ENCODE measurements at regions not wholly inside any gene's neighbourhood (a gene's known extent, or its start where the extent isn't known, plus 50 kb on each side); places are given as distances from the start of the nearest gene placed in this dataset.

DNA sequence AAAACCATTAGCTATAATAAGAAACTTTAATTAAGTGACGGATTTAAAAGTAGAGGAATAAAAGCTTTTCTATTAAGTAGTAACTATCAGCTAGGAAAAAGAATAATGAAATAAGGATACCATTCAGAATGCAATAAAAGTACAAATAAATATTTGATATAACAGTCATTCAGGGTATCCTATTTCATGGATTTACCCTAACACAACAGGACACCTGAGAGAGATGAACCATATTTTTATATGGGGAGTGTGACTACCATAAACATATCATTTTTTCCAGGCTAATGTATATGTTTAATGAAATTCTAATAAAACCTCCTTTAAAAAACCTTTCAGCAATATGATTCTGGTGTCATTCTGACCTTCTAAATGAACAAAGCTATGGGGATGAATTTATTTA, 393.8 kb downstream of the SNAPC1 start:
- H3K36me3 ChIP-seq (ENCODE audit: control insufficient read depth in 4 of 4, insufficient read depth in 3 of 4, low read depth in 1 of 4, low read length in 3 of 4): no peaks in the 10 kb centered on the region
- 68% methylated on average over 1 of the region's 1 CpG for WGBS
- peaks cover 0 to 10% (median 3%) of the 10 kb centered on the region in 4 donors for H3K27me3 ChIP-seq (ENCODE audit: control insufficient read depth in 4 of 4, insufficient read depth in 4 of 4, low read length in 3 of 4)
- no peak for DNase-seq (ENCODE audit: low spot score)
- H3K4me3 ChIP-seq (ENCODE audit: low read depth in 1 of 3, low read length in 3 of 3): no peak overlapping the region
- H3K4me1 ChIP-seq (ENCODE audit: control insufficient read depth in 4 of 4, insufficient read depth in 4 of 4, low read length in 3 of 4): no peaks in the 10 kb centered on the region
- no peaks in the 10 kb centered on the region for H3K9me3 ChIP-seq (ENCODE audit: control insufficient read depth in 4 of 4, low read length in 3 of 4)
- H3K9ac ChIP-seq (ENCODE audit: low read depth in 1 of 2, low read length in 2 of 2): no peak overlapping the region
- H3K27ac ChIP-seq (ENCODE audit: low read depth in 1 of 2, low read length in 2 of 2): no peak overlapping the region
- TF ChIP-seq GABPA (IDR thresholded peaks at IDR 0.05 in 1 of 2, conservative IDR thresholded peaks at IDR 0.05 in 1 of 2) (no peak), JUND (IDR thresholded peaks at IDR 0.05) (no peak), FOXA2 (IDR thresholded peaks at IDR 0.05) (no peak)
- TF ChIP-seq, protein P1, sequence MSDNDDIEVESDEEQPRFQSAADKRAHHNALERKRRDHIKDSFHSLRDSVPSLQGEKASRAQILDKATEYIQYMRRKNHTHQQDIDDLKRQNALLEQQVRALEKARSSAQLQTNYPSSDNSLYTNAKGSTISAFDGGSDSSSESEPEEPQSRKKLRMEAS (IDR thresholded peaks at IDR 0.05): no peak

- Histone ChIP-seq H3K9me3 (ENCODE audit: control insufficient read depth in 4 of 4, low read length in 3 of 4) (no peaks in the 10 kb centered on the region), H3K36me3 (ENCODE audit: control insufficient read depth in 4 of 4, insufficient read depth in 3 of 4, low read depth in 1 of 4, low read length in 3 of 4) (no peaks in the 10 kb centered on the region), H3K4me1 (ENCODE audit: control insufficient read depth in 4 of 4, insufficient read depth in 4 of 4, low read length in 3 of 4) (no peaks in the 10 kb centered on the region), H3K27ac (ENCODE audit: low read depth in 1 of 2, low read length in 2 of 2) (no peak overlapping the region), H3K9ac (ENCODE audit: low read depth in 1 of 2, low read length in 2 of 2) (no peak overlapping the region), H3K27me3 (ENCODE audit: control insufficient read depth in 4 of 4, insufficient read depth in 4 of 4, low read length in 3 of 4) (peaks cover 0 to 16% (median 3%) of the 10 kb centered on the region in 4 donors), H3K4me3 (ENCODE audit: low read depth in 1 of 3, low read length in 3 of 3) (no peak overlapping the region)
- 7% methylated on average over 2 of the region's 2 CpGs for WGBS
- TF ChIP-seq RXRA (IDR thresholded peaks at IDR 0.05): no peak
- TF ChIP-seq REST (IDR thresholded peaks at IDR 0.05): no peak
- no peak for TF ChIP-seq HNF4G (IDR thresholded peaks at IDR 0.05)
- no peak for TF ChIP-seq HNF4A (conservative IDR thresholded peaks at IDR 0.05)
- TF ChIP-seq, protein P2, sequence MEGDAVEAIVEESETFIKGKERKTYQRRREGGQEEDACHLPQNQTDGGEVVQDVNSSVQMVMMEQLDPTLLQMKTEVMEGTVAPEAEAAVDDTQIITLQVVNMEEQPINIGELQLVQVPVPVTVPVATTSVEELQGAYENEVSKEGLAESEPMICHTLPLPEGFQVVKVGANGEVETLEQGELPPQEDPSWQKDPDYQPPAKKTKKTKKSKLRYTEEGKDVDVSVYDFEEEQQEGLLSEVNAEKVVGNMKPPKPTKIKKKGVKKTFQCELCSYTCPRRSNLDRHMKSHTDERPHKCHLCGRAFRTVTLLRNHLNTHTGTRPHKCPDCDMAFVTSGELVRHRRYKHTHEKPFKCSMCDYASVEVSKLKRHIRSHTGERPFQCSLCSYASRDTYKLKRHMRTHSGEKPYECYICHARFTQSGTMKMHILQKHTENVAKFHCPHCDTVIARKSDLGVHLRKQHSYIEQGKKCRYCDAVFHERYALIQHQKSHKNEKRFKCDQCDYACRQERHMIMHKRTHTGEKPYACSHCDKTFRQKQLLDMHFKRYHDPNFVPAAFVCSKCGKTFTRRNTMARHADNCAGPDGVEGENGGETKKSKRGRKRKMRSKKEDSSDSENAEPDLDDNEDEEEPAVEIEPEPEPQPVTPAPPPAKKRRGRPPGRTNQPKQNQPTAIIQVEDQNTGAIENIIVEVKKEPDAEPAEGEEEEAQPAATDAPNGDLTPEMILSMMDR (IDR thresholded peaks at IDR 0.05; ENCODE audit: low read depth, low read length, missing input control): no peak
- TF ChIP-seq, protein P1 (IDR thresholded peaks at IDR 0.05): no peak
- no peak for TF ChIP-seq FOXA1 (IDR thresholded peaks at IDR 0.05)
- no peak for TF ChIP-seq JUND (IDR thresholded peaks at IDR 0.05)
- TF ChIP-seq, protein P3, sequence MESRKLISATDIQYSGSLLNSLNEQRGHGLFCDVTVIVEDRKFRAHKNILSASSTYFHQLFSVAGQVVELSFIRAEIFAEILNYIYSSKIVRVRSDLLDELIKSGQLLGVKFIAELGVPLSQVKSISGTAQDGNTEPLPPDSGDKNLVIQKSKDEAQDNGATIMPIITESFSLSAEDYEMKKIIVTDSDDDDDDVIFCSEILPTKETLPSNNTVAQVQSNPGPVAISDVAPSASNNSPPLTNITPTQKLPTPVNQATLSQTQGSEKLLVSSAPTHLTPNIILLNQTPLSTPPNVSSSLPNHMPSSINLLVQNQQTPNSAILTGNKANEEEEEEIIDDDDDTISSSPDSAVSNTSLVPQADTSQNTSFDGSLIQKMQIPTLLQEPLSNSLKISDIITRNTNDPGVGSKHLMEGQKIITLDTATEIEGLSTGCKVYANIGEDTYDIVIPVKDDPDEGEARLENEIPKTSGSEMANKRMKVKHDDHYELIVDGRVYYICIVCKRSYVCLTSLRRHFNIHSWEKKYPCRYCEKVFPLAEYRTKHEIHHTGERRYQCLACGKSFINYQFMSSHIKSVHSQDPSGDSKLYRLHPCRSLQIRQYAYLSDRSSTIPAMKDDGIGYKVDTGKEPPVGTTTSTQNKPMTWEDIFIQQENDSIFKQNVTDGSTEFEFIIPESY (IDR thresholded peaks at IDR 0.05): no peak
- TF ChIP-seq GABPA (IDR thresholded peaks at IDR 0.05 in 1 of 2, conservative IDR thresholded peaks at IDR 0.05 in 1 of 2): no peak
- no peak for TF ChIP-seq RAD21 (IDR thresholded peaks at IDR 0.05)
- no peak for TF ChIP-seq TAF1 (conservative IDR thresholded peaks at IDR 0.05)
- TF ChIP-seq ATF3 (IDR thresholded peaks at IDR 0.05): no peak
- TF ChIP-seq YY1 (IDR thresholded peaks at IDR 0.05): no peak
- no peak for TF ChIP-seq NR2F2 (IDR thresholded peaks at IDR 0.05)
- TF ChIP-seq EGR1 (IDR thresholded peaks at IDR 0.05; ENCODE audit: low read depth in 2 of 2): no peak
- TF ChIP-seq SP1 (IDR thresholded peaks at IDR 0.05): no peak
- TF ChIP-seq FOXA2 (IDR thresholded peaks at IDR 0.05): no peak
- DNase-seq (ENCODE audit: low spot score): no peak
Observed at GRCh38 chr14:62158779-62159178, 396.6 kb downstream of the SNAPC1 start.
